Activated naive CD4-positive, alpha-beta T cell treated with anti-CD3 and anti-CD28 coated beads, Interleukin-2, amount 10 ng/mL, durations not matched to agents 7 days and 5 days (primary cell): ENCODE measurements at regions not wholly inside any gene's neighbourhood (a gene's known extent, or its start where the extent isn't known, plus 50 kb on each side); places are given as distances from the start of the nearest gene placed in this dataset.

Experiments
- CTCF ChIA-PET: fragments of 350-600 bp; sonication (Branson Sonifier 250); formaldehyde crosslinking; loops from one replicate; lab custom pipeline; 2021; ENCODE audit warnings: antibody characterized with exemption; lab: Charles Lee
- DNase-seq: peaks from one replicate; pipeline ENCODE4 v3.0.0-alpha.2; 2020
- H3K27ac Mint-ChIP-seq: one replicate; pipeline ENCODE4 v1.8.0; 2021; ENCODE audit warnings: mild to moderate bottlenecking, moderate library complexity, mixed read lengths
- H3K27me3 Mint-ChIP-seq: one replicate; pipeline ENCODE4 v1.8.0; 2021; ENCODE audit warnings: mild to moderate bottlenecking, mixed read lengths
- H3K36me3 Mint-ChIP-seq: one replicate; pipeline ENCODE4 v1.8.0; 2021; ENCODE audit warnings: mixed read lengths
- H3K4me1 Mint-ChIP-seq: one replicate; pipeline ENCODE4 v1.8.0; 2021; ENCODE audit warnings: mixed read lengths
- H3K4me3 Mint-ChIP-seq: one replicate; pipeline ENCODE4 v1.8.0; 2021; ENCODE audit warnings: mild to moderate bottlenecking, moderate library complexity, mixed read lengths
- H3K9me3 Mint-ChIP-seq: one replicate; pipeline ENCODE4 v1.8.0; 2021; ENCODE audit warnings: mixed read lengths

DNA sequence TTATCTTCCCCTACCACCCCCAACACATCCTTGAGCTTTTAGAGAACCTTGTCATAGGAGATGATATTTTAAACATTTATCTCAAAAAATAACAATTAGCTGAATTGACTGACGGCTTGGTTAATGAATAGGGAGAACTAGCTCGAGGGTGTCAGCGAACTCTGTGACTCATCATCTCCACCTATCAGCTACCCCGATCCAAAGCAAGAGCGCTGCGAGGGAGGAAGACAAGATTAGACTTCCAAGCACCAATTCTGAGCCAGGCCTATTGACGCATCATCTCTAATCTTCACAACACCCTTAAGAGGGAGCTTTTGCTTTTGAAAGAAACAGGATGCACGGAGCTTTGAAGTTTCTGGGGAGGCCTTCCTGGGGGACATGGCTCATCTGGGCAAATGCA, 51.0 kb upstream of the GALNT18 start:
- no peaks in the 10 kb centered on the region for H3K4me1 Mint-ChIP-seq
- no peaks in the 10 kb centered on the region for H3K9me3 Mint-ChIP-seq
- CTCF ChIA-PET = no interaction called here
- no peak overlapping the region for H3K27ac Mint-ChIP-seq
- peaks cover 12% of the 10 kb centered on the region for H3K27me3 Mint-ChIP-seq
- DNase-seq = no peak
- no peak overlapping the region for H3K4me3 Mint-ChIP-seq
- H3K36me3 Mint-ChIP-seq = no peaks in the 10 kb centered on the region

DNA sequence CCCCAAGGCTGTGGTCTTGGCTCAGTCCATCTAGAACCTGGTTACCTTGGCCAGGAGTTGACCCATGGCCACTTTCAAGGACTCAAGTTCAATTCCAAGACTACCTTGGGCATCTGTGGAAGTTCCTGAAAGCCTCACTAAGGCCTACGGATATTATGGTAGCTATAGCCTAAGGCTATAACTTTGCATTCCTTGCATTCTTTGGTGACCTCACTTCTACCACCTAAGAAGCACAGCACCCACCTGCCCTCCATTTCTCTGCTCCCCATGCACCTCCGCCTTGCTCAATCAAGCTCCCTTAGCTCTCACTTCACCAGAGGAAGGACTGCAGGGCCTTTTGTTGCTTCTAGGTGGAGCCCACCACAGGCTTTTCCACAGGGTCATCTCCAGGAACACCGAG, 50.3 kb upstream of the GALNT18 start:
- Mint-ChIP-seq H3K36me3 (no peaks in the 10 kb centered on the region), H3K27me3 (peaks cover 19% of the 10 kb centered on the region), H3K4me3 (no peak overlapping the region), H3K27ac (no peak overlapping the region), H3K4me1 (no peaks in the 10 kb centered on the region), H3K9me3 (no peaks in the 10 kb centered on the region)
- CTCF ChIA-PET = no interaction called here
- no peak for DNase-seq
